PFSK-1 (cell line): ENCODE measurements at regions not wholly inside any gene's neighbourhood (a gene's known extent, or its start where the extent isn't known, plus 50 kb on each side); places are given as distances from the start of the nearest gene placed in this dataset.

Experiments
- FOXP2 ChIP-seq: optimal IDR thresholded peaks from 2 replicates; pipeline ENCODE3; 2011; ENCODE audit warnings: borderline replicate concordance, control low read depth, inconsistent platforms; ENCODE audit not compliant: insufficient read depth; ENCODE audit errors: extremely low read length, extremely low read depth
- POLR2AphosphoS5 ChIP-seq: IDR thresholded peaks from 2 replicates; pipeline ENCODE4 v1.6.1; 2012; ENCODE audit warnings: low read depth, mild to moderate bottlenecking, control low read depth, low read length, moderate library complexity
- REST ChIP-seq, 2 experiments: IDR thresholded peaks; 2 replicates each; pipeline versions ENCODE4 v1.6.1 to v1.8.0; 2011 to 2012; ENCODE audit warnings: low read depth in 2 of 2, low read length in 2 of 2, control low read depth in 1 of 2, inconsistent platforms in 1 of 2, mild to moderate bottlenecking in 1 of 2, moderate library complexity in 1 of 2; ENCODE audit not compliant: insufficient read depth in 1 of 2
- SIN3A ChIP-seq: IDR thresholded peaks from 2 replicates; pipeline ENCODE4 v1.6.1; 2012; ENCODE audit warnings: mild to moderate bottlenecking, low read length, moderate library complexity, borderline replicate concordance; ENCODE audit not compliant: insufficient read depth
- TAF1 ChIP-seq: IDR thresholded peaks from 2 replicates; pipeline ENCODE4 v1.6.1; 2012; ENCODE audit warnings: low read length, control low read depth, borderline replicate concordance; ENCODE audit not compliant: insufficient read depth

- no peak for TF ChIP-seq SIN3A
- TF ChIP-seq TAF1, result no peak
- TF ChIP-seq FOXP2, result no peak
- TF ChIP-seq REST (IDR thresholded peaks at IDR 0.05; ENCODE audit: insufficient read depth in 1 of 2, low read depth in 2 of 2, low read length in 2 of 2), result no peak
- no peak for TF ChIP-seq POLR2AphosphoS5
Measured at GRCh38 chr7:52269669-52270068, 765.8 kb upstream of the POM121L12 start.

- TF ChIP-seq FOXP2, result no peak
- no peak for TF ChIP-seq POLR2AphosphoS5
- no peak for TF ChIP-seq REST (IDR thresholded peaks at IDR 0.05; ENCODE audit: insufficient read depth in 1 of 2, low read depth in 2 of 2, low read length in 2 of 2)
- TF ChIP-seq TAF1, result no peak
- TF ChIP-seq SIN3A, result no peak
Measured at GRCh38 chr7:52261057-52261456, 774.4 kb upstream of the POM121L12 start.

GRCh38 chr7:52260046-52260665 is 775.3 kb upstream of the POM121L12 start:
- no peak for TF ChIP-seq TAF1
- no peak for TF ChIP-seq FOXP2
- TF ChIP-seq SIN3A, result no peak
- no peak for TF ChIP-seq POLR2AphosphoS5
- no peak for TF ChIP-seq REST (IDR thresholded peaks at IDR 0.05; ENCODE audit: insufficient read depth in 1 of 2, low read depth in 2 of 2, low read length in 2 of 2)

- no peak for TF ChIP-seq TAF1
- TF ChIP-seq SIN3A, result no peak
- no peak for TF ChIP-seq POLR2AphosphoS5
- no peak for TF ChIP-seq REST (IDR thresholded peaks at IDR 0.05; ENCODE audit: insufficient read depth in 1 of 2, low read depth in 2 of 2, low read length in 2 of 2)
Measured at GRCh38 chr7:52257890-52258289, 777.5 kb upstream of the POM121L12 start.

- no peak for TF ChIP-seq TAF1
- TF ChIP-seq FOXP2, result no peak
- no peak for TF ChIP-seq POLR2AphosphoS5
- TF ChIP-seq REST (IDR thresholded peaks at IDR 0.05; ENCODE audit: insufficient read depth in 1 of 2, low read depth in 2 of 2, low read length in 2 of 2), result no peak
- no peak for TF ChIP-seq SIN3A
Measured at GRCh38 chr7:52254396-52255010, 780.9 kb upstream of the POM121L12 start.
